ENCODE measurements at regions not wholly inside any gene's neighbourhood (a gene's known extent, or its start where the extent isn't known, plus 50 kb on each side); places are given as distances from the start of the nearest gene placed in this dataset.

DNA sequence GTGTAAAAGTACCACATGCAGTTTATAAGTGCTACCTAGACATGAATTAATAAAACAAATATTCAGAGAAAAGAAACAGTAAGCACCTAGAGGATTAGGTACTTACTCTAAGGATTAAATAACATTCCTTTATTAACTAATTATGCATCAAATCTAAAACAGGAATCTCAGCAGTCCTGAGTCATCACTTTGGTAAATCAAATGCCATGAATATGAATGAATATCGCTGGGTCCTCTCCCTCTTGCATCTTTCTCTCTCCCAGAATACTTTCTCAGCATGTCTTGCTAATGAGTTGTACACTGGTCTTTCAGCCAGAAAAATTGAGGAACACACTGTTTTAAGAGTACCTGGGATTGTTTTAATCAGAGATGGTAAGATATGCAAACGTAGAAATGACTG is 225.5 kb upstream of the NFE2L3 start:
- WGBS, 2 donors: 50 to 51% methylated on average over 2 of the region's 2 CpGs
- intact Hi-C loops (cut with DNase I): no loop called here
- Histone ChIP-seq H3K27me3 (peaks cover 0 to 13% (median 0%) of the 10 kb centered on the region in 4 donors), H3K9me3 (no peaks in the 10 kb centered on the region), H3K4me1 (peaks cover 0 to 15% (median 5%) of the 10 kb centered on the region in 3 donors), H3K27ac (peak overlapping the region in 2 of 4 donors; percentile 3 to 27), H3K4me3 (no peak overlapping the region), H3K36me3 (no peaks in the 10 kb centered on the region)
- TF ChIP-seq POLR2A (IDR thresholded peaks at IDR 0.05) (no peak), CTCF (IDR thresholded peaks at IDR 0.05) (no peak)
- no peak for DNase-seq

DNA sequence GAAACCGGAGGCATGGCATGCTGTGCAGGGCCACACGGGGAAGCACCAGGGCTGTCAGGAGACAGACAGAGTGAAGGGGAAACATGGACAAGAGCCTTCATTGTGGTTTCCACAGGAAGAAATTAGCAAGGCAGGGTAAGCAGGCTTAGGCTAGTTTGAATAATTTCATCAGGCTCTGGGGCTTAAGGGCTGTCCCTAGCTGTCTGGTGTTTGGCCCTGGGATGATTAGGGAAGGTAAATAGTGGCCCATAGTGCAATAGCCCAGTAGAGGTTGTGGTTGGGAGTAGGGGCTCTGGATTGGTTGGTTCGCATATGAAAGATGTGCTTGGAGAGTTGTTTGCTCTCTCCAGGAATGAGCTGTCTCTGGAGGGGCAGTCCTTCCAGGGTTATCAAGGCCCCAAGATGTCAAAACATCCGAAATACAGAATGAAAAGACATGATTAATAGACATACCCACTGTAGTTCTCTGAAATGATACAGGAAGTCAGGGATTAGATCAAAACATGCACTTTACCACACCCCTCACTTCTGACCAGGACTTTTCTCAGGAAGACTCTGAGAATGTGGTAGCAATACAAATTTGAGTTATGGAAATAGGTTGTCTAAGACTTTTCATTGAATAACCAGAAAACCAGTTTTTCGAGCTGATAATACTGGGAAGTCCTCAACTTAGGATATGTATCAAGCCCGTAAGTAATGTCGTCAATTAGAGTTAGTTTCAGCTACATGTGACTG is 224.9 kb upstream of the NFE2L3 start:
- H3K27me3 ChIP-seq: peaks cover 0 to 11% (median 0%) of the 10 kb centered on the region in 4 donors
- no peak for DNase-seq
- TF ChIP-seq CTCF (IDR thresholded peaks at IDR 0.05) (no peak), POLR2A (IDR thresholded peaks at IDR 0.05) (no peak)
- no peak overlapping the region for H3K4me3 ChIP-seq
- H3K36me3 ChIP-seq: no peaks in the 10 kb centered on the region
- H3K4me1 ChIP-seq: peaks cover 0 to 15% (median 5%) of the 10 kb centered on the region in 3 donors
- peak overlapping the region in 1 of 4 donors; percentile 3 for H3K27ac ChIP-seq
- intact Hi-C loops (cut with DNase I): no loop called here
- WGBS, 2 donors: 58 to 59% methylated on average over 7 of the region's 7 CpGs
- no peaks in the 10 kb centered on the region for H3K9me3 ChIP-seq

DNA sequence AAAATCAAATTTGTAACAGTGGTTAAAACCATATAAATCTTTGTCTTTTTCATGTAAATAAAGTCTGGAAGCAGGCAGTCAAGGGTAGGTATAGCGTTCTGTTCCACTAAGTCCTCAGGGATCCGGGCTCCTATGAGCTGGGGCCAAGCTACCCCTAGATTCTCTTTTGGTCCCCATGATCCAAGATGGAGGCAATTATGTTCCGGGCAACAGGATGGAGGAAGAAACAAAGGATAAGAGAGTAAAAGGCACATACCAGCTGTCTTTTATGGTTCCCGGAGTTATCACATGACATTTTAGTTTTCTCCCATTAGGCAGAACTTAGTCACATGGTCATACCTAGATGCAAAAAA is 224.4 kb upstream of the NFE2L3 start:
- peaks cover 0 to 6% (median 0%) of the 10 kb centered on the region in 4 donors for H3K27me3 ChIP-seq
- no peak overlapping the region for H3K27ac ChIP-seq
- TF ChIP-seq CTCF (IDR thresholded peaks at IDR 0.05) (no peak), POLR2A (IDR thresholded peaks at IDR 0.05) (no peak)
- H3K36me3 ChIP-seq: no peaks in the 10 kb centered on the region
- no peak for DNase-seq
- intact Hi-C loops (cut with DNase I): no loop called here
- WGBS, 2 donors: 88 to 95% methylated on average over 4 of the region's 4 CpGs
- H3K4me3 ChIP-seq: no peak overlapping the region
- no peaks in the 10 kb centered on the region for H3K9me3 ChIP-seq
- H3K4me1 ChIP-seq: peaks cover 0 to 15% (median 5%) of the 10 kb centered on the region in 3 donors

DNA sequence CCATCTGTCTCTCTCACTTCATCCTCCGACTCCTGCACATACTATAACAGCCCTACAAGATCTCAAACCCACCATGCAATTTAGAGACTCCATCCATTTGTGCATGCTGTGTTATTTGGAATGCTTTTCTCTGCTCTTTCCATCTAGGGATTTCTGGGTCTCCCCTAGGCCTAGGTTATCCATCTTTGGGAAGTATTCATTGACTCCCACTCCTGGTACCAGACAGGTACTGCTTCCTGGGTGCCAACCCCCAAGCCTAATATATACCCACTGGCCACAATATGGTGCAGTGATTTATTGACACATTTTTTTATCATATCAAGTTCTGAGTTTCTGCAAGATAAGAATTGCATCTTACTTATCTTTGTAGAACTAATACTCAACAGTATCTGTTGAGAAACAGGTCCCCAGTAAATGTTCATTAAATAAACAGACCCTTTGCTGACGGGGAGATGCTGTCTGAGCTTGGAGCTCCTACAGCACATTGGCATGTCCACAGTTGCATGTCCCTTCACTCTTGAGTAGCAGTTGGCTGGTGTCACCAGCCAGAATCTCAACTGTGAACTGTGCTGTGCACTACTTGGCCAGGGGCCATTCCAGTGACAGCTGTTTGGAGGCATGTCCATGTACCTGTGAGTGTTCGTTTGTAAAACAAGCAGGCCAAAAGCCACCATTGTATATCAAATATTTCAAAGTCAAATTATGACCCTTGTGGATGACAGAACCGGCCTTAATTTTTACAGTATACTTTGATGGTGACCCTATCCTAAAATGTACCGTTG is 223.3 kb upstream of the NFE2L3 start:
- DNase-seq: no peak
- peaks cover 0 to 15% (median 5%) of the 10 kb centered on the region in 3 donors for H3K4me1 ChIP-seq
- H3K27me3 ChIP-seq: peaks cover 0 to 8% (median 0%) of the 10 kb centered on the region in 4 donors
- intact Hi-C loops (cut with DNase I): no loop called here
- TF ChIP-seq POLR2A (IDR thresholded peaks at IDR 0.05) (no peak), CTCF (IDR thresholded peaks at IDR 0.05) (no peak)
- H3K36me3 ChIP-seq: no peaks in the 10 kb centered on the region
- WGBS, 2 donors: 86 to 88% methylated on average over 5 of the region's 5 CpGs
- H3K27ac ChIP-seq: no peak overlapping the region
- H3K4me3 ChIP-seq: no peak overlapping the region
- H3K9me3 ChIP-seq: peaks cover 0 to 8% (median 3%) of the 10 kb centered on the region in 3 donors

GRCh38 chr7:25929448-25929847 is 222.6 kb upstream of the NFE2L3 start:
- DNase-seq: no peak
- H3K27me3 ChIP-seq: peaks cover 0 to 5% (median 0%) of the 10 kb centered on the region in 4 donors
- intact Hi-C loops (cut with DNase I): no loop called here
- no peak for TF ChIP-seq CTCF (IDR thresholded peaks at IDR 0.05)
- no peak for TF ChIP-seq POLR2A (IDR thresholded peaks at IDR 0.05)
- no peak overlapping the region for H3K4me3 ChIP-seq
- no peak overlapping the region for H3K27ac ChIP-seq
- H3K36me3 ChIP-seq: no peaks in the 10 kb centered on the region
- 90 to 96% methylated on average over 5 of the region's 5 CpGs for WGBS, 2 donors
- H3K9me3 ChIP-seq: peaks cover 0 to 15% (median 8%) of the 10 kb centered on the region in 3 donors
- peaks cover 0 to 15% (median 5%) of the 10 kb centered on the region in 3 donors for H3K4me1 ChIP-seq
